C4-2B (cell line): ENCODE measurements at regions not wholly inside any gene's neighbourhood (a gene's known extent, or its start where the extent isn't known, plus 50 kb on each side); places are given as distances from the start of the nearest gene placed in this dataset.

Experiments
- H3K27ac ChIP-seq: fragments of 450-650 bp; 2 replicates; pipeline ENCODE4 v1.5.1; 2017
- CTCF ChIP-seq: fragments of 450-650 bp; conservative IDR thresholded peaks from 2 replicates; pipeline ENCODE4 v1.5.1; 2017; ENCODE audit warnings: mild to moderate bottlenecking
- ZFX ChIP-seq: fragments of 450-650 bp; IDR thresholded peaks from 2 replicates; pipeline ENCODE4 v1.6.1; 2017

GRCh38 chr15:38660738-38661137, 96.1 kb upstream of the RASGRP1 start:
- TF ChIP-seq CTCF (no peak), ZFX (no peak)
- no peak overlapping the region for H3K27ac ChIP-seq

GRCh38 chr15:38662033-38662802, 97.6 kb upstream of the RASGRP1 start:
- H3K27ac ChIP-seq, result no peak overlapping the region
- TF ChIP-seq CTCF (no peak), ZFX (no peak)

GRCh38 chr15:38662805-38663204, 98.2 kb upstream of the RASGRP1 start:
- no peak overlapping the region for H3K27ac ChIP-seq
- TF ChIP-seq CTCF (no peak), ZFX (no peak)

GRCh38 chr15:38665586-38666305, 101.1 kb upstream of the RASGRP1 start:
- TF ChIP-seq ZFX (no peak), CTCF (no peak)
- H3K27ac ChIP-seq, result no peak overlapping the region

- TF ChIP-seq CTCF (no peak), ZFX (no peak)
- H3K27ac ChIP-seq, result no peak overlapping the region
Measured at GRCh38 chr15:38666865-38667510, 102.4 kb upstream of the RASGRP1 start.

GRCh38 chr15:38667890-38668850, 103.6 kb upstream of the RASGRP1 start:
- H3K27ac ChIP-seq, result no peak overlapping the region
- TF ChIP-seq CTCF (no peak), ZFX (no peak)
